K562 (cell line): ENCODE measurements at regions not wholly inside any gene's neighbourhood (a gene's known extent, or its start where the extent isn't known, plus 50 kb on each side); places are given as distances from the start of the nearest gene placed in this dataset.

Experiments
- BRD9 ChIP-seq: fragments of 450-650 bp; IDR thresholded peaks from 2 replicates; pipeline ENCODE4 v1.6.1; 2018; ENCODE audit warnings: low read depth; ENCODE audit not compliant: partially characterized antibody
- CBX8 ChIP-seq: fragments of 200-600 bp; sonication (generic); IDR thresholded peaks from 2 replicates; pipeline ENCODE4 v1.6.1; 2012; ENCODE audit warnings: borderline replicate concordance, mixed run types, low read depth, mild to moderate bottlenecking, moderate library complexity, mixed read lengths, low read length, control low read depth, inconsistent platforms; ENCODE audit not compliant: poor library complexity, severe bottlenecking; ENCODE audit errors: extremely low read depth
- CREB3 ChIP-seq: fragments of 450-650 bp; conservative IDR thresholded peaks from 2 replicates; pipeline ENCODE4 v1.6.1; 2016; ENCODE audit warnings: missing genetic modification characterization, low read depth, mild to moderate bottlenecking, missing compliant biosample characterization, moderate library complexity
- CREB5 ChIP-seq: fragments of 250-450 bp; sonication (Bioruptor Pico); IDR thresholded peaks from 2 replicates; pipeline ENCODE4 v1.5.0; 2020; ENCODE audit warnings: mild to moderate bottlenecking
- KDM4B ChIP-seq, 2 experiments: fragments of 450-650 bp in 1 of 2; sonication (generic) in 1 of 2; IDR thresholded peaks; 2 replicates each; pipeline ENCODE4 v1.6.1; 2016 to 2017; ENCODE audit warnings: borderline replicate concordance in 2 of 2, antibody characterized with exemption in 1 of 2, low read depth in 1 of 2, mild to moderate bottlenecking in 1 of 2
- KDM5B ChIP-seq: fragments of 200-600 bp; sonication (generic); IDR thresholded peaks from 2 replicates; pipeline ENCODE4 v1.6.1; 2012; ENCODE audit warnings: low read depth, mild to moderate bottlenecking, moderate library complexity, low read length, control low read depth, inconsistent platforms; ENCODE audit not compliant: insufficient replicate concordance
- KLF6 ChIP-seq: fragments of 250-450 bp; sonication (Bioruptor Pico); IDR thresholded peaks from 2 replicates; pipeline ENCODE4 v1.4.0; 2020; ENCODE audit warnings: mild to moderate bottlenecking, moderate library complexity, borderline replicate concordance
- ZNF551 ChIP-seq: fragments of 250-450 bp; sonication (Bioruptor Pico); IDR thresholded peaks from 2 replicates; pipeline ENCODE4 v1.5.0; 2021; ENCODE audit warnings: mild to moderate bottlenecking, moderate library complexity
- ZNF778 ChIP-seq: fragments of 450-650 bp; formaldehyde crosslinking; IDR thresholded peaks from 2 replicates; pipeline ENCODE4 v1.4.0; 2020; ENCODE audit warnings: mild to moderate bottlenecking, moderate library complexity

- TF ChIP-seq CREB5 (CRISPR knock-in tag), result no peak
- no peak for TF ChIP-seq ZNF551 (CRISPR knock-in tag)
- no peak for TF ChIP-seq CREB3 (tag)
- no peak for TF ChIP-seq BRD9
- TF ChIP-seq ZNF778 (CRISPR knock-in tag), result no peak
- TF ChIP-seq CBX8, result no peak
- no peak for TF ChIP-seq KLF6 (CRISPR knock-in tag)
- TF ChIP-seq KDM4B (IDR thresholded peaks at IDR 0.05; ENCODE audit: borderline replicate concordance in 2 of 2, low read depth in 1 of 2), result no peak
- no peak for TF ChIP-seq KDM5B
Measured at GRCh38 chr6:105769987-105770386, 316.1 kb upstream of the PRDM1 start (continued).
